COLO668 (cell line): ENCODE measurements at regions not wholly inside any gene's neighbourhood (a gene's known extent, or its start where the extent isn't known, plus 50 kb on each side); places are given as distances from the start of the nearest gene placed in this dataset.
A peak's percentile ranks its signal among the peaks of the same experiment; 100 is the strongest.
"Not testable (repeated sequence)": the region's sequence is repeated elsewhere in the genome, so short reads cannot be mapped to it uniquely, and the experiment has no call there.

ENCODE experiments used
- DNase-seq: peaks from one replicate; lab custom pipeline; 2025; ENCODE audit not compliant: unreplicated experiment; lab: John Stamatoyannopoulos, UW

DNA sequence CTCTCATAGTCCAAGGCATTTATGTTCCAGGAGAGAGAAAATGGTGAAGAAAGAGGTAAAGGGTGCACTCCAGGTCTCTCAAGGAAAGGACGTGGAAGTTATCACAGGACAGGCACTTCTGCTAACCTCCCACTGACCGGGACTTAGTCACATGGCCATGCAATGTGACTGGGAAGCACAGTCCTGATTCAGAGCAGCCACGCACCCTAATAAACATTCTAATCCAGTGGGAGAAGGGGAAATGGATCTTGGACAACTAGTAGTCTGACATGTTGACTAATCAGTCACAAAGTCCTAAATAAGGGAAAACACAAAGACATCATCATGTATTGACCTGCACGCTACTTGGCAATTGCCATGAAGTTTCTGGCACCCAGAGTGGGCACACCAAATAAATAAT is 417.5 kb upstream of the ZMIZ1 start:
- DNase-seq = no peak

DNA sequence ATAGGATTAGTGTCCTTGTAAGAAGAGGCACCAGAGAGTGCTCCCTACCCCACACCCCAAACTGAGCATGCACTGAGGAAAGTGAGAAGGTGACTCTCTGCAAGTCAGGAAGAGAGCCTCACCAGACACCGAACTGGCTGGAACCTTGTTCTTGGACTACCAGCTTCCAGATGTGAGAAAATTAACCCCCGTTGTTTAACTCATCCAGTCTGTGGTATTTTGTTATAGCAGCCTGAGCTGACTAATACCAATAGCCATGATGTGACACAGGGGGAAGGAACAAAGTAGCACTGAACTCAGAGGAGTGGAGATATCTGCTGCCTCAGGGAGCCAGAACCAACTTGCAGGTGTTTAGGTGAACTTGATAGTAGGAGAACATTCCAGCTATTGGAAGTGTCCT is 415.2 kb upstream of the ZMIZ1 start:
- no peak for DNase-seq

DNA sequence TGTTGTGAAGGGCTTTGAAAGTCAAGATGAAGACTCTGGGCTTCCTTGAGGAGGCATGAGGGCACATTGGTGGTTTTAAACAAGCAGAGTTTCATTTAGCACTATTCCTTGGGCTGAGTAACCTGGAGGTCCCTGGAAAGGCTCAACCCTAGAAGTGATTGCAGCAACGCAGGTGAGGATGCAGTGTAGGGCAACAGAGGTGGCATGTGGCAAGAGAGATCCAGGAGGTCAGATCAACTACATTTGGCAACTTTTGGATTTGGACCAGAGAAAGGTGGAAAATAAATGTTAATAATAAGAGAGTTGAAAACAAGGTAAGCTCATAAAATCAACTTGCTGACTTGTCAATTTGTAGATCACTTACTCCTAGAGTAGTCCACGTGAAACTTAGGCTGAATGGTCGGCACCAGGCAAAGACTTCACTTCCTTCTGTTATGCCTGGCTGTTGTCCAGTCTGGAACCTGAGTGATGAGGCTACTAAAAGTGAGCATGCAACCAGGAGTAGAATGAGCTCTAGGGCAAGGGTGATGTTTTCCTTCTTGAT is 414.6 kb upstream of the ZMIZ1 start:
- no peak for DNase-seq

GRCh38 chr10:78655979-78656378 is 412.8 kb upstream of the ZMIZ1 start:
- no peak for DNase-seq

DNA sequence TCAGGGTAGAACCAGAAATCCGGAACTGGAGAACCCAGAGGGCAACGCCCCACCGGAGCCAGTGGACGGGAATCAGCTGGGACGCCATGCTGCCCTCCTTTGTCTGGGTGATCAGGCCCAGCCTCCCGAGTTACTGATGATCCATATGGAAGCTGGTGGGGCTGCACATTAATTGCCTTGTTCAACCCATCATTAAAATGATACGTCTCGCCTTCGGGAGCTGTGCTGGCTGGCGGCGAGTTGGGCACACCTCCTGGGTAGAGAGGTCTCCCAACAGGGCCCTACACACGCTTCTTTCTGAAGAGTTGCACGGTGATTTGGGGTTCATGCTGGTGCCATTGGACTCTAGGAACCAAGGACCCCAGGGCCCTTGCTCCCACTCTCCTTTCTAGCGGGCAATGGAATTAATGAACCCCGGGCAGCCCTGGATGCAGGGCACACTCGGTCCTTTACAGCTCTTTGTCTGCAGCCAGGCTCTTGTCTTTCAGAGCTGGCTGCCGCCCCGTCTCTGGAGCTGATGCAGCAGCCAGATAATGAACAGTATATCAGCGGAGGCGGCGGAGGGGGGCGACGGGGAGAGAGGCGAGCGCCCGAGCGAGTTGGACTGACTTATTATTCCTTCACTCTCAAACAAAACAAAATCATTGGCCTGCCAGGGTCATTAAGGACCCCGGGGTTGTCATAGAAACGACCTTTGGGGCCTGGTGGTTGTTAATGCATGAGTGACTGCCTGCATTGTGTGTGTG is 412.2 kb upstream of the ZMIZ1 start:
- no peak for DNase-seq

GRCh38 chr10:78657163-78657861 is 411.5 kb upstream of the ZMIZ1 start:
- peak; percentile 77 for DNase-seq

DNA sequence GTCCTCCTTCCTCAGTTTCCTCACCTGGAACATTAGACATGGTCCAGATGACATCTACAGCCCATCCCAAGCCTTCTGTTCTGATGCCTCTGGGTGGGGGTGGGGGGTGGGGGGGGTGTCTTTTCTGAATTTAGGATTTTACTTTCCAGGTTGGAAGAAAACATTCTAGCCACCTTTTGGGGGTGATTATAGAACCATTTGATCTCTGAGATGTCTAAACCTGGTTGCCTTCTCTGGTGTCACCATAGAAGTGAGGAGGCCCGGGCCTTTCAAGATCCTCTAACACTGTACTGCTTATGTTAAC is 411.0 kb upstream of the ZMIZ1 start:
- DNase-seq = no peak

DNA sequence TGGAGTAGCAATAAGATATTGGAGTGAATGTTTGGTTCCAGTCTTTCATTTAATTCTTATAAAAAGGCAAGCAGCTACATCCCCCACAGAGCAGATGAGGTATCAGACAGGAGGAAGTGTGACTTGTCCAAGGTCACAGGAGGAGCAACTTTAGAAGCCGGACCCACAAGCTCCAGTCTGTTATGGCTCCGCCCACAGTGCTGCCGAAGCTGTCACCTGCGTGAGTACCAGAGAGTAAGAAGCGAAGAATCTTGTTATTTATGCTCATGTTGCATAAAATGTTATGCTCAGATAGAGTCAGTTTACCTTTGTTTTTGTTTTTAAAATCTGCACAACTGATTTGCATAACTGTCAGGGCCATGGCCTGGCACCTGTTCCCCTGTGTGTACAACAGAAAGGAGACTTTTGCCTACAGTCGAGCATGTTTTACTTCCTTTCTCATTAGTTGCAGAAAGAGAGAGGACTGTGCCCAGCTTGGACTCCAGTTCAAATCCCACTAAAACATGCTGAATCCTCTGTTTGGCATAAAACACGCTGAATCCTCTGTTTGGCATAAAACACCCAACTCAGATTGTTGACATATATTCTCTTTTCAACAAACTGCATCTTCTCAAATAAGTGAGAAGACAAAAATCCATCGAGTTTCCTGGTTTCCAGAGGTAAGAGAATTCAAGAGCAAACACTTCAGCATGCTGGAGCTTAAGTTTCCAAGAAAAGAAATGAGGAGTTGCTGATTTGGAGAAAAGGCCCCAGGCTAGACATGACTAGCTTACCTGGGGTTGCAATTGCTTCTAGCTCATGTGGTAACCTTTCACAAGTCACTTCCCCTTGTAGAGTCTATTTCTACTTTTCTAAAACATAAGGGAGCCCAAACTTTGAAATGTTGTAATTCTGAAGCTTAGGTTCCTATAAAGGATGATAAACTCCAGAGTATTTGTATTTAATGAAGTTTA is 409.8 kb upstream of the ZMIZ1 start:
- no peak for DNase-seq

- DNase-seq = no peak
These were observed 409.2 kb upstream of the ZMIZ1 start for GRCh38 chr10:78659598-78659967.

DNA sequence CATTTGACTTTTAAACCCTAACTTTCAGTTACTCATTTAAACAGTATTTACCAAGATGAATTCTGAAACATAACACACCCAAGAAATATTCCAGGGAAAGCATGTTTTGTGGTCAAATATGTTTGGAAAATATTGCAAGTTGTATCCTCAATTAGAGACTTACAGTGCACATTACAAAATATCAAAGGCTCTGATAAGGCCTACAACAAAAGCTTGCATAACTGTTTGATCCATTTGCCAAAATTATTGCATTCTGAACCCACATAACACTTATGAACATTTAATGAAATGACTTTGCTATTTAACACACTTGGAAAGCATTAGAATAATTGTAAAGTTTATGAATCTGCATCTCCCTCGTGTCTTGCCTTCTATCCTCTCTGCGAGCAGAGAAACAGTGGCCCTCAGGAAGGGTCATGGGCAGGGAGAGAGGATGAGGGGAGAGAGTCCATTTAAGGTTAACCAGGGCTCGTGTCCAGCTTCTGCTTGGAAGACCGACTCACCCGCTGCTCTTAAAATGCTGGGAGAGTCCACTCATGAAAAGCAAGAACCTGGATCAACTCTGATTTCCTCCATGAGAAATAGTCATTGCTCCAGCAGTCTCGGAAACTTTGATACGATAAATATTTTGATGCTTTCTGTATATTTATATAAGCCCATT is 408.2 kb upstream of the ZMIZ1 start:
- no peak for DNase-seq

GRCh38 chr10:78663721-78664120 is 405.0 kb upstream of the ZMIZ1 start:
- DNase-seq = no peak

DNA sequence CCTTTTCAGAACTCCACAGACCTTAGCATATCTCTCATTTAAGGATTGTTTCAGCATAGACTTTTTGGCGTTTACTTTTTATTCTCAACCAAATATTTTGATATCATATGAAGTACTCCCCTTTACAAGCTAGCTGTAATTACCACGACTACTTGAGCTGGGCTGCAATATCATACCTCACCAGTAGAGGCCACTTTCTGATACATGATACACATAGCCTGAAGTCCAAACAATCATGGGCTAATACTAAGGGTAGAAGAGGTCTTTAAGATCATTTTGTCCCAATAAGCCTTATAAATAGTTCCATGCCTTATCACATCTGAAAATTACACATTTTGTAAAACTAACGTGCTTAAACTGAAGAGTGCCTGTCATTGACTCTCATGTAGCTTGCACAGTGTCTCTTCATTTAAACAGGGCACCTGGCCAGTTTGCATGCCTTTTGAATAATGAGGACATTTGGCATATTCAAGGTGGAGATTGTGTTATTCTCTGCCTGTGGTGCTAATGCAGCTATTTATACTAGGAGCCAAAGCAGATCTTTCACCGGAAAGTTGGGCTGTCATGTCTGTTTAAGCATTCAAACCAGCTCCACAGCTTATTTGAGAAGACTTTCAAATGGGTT is 403.7 kb upstream of the ZMIZ1 start:
- DNase-seq = peak; percentile 38

DNA sequence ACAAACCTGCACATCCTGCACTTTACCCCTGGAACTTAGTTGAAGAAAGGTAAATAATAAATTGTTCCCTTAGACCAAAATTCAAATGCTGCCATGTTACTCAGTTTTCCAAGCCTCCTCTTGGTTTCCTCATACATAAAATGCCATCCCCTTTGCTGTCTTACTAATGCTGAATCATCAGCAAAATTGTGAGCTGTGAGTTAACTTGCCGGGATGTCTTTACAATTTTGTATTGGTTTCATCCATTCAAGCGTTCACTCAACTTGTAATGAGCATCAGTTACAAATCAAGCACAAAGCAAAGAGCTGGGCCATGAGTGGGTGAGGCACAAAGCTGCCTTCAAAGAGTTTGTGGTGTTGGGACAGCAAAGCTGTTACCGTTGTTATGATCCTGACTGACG is 395.8 kb upstream of the ZMIZ1 start:
- DNase-seq = no peak

GRCh38 chr10:78681141-78681540 is 387.6 kb upstream of the ZMIZ1 start:
- DNase-seq = not testable (repeated sequence)

GRCh38 chr10:78681986-78682385 is 386.8 kb upstream of the ZMIZ1 start:
- DNase-seq = not testable (repeated sequence)

DNA sequence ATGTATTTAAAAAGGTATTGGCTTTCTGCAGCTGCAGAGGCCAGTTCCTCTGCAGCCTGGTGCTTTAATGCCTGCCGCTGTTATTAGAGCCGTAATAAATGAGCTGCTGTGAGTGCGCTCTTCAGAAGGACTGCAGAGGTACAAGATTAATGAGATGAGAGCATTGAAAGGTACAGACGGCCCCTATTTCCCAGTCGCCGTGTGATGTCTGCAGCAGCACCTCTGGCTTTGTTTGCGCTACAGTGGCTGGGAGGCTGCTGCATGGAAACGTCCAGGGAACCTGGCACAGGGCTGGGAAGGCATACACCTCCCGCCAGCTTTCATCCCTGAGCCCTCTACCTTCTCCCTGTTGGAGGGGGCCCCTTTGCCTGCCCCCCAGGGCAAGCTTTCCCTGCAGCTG is 383.8 kb upstream of the ZMIZ1 start:
- peak; percentile 14 for DNase-seq

DNA sequence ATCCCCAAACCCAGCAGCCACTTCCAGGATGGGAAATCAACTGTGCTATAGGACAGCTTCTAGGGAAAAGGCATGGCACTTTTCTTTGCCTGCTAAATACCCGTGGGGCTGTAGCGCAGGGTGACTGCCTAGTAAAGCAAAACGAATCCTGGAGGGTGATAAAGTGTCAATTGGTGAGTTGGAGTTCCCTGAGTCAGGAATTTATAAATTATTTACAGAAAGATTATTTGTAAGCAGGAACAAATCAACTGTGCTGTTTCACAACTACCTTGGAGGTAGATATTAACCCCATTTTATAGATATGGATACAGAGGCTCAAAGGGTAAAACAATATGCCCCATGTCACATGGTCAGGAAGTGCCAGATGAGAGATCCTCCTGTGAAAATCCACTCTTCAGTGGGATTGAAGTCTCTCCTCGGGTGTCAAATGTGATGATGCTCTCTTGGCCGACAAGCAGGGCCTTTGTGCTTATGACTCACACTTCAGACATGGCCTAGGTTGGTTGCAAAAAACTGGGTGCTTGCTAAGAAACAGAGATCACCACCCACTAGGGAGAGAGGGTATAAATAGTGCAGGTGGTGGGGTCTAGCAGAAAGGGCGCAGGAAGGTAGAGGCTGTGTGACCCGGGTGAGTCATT is 383.2 kb upstream of the ZMIZ1 start:
- no peak for DNase-seq

DNA sequence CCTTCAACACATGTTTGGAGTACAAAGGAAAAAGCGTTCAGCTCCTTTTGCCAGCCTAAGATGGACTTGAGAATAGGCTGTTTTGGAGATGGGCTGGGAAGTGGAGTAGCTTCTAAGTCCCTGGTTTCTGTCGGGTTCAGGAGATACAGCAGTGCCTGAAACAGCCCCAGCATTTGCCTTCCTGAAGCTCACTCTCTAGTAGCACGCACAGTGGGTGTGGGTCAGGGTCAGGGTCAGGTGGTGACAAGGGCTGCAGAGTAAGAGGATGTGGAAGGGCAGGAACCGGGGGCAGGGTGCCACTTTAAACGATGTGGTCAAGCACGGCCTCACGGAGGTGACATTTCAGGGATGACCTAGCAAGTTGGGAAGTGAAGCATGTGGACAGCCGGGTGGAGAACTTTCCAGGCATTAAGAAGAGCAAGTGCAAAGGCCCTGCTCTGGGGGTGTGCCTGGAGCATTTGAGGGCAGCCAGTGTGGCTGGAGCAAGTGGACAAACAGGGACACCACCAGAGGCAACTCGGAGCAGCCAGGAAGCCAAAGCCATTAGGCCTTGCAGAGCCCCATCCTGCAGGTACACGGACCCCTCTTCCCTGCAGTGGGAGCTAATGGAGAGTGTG is 382.2 kb upstream of the ZMIZ1 start:
- DNase-seq = no peak

DNA sequence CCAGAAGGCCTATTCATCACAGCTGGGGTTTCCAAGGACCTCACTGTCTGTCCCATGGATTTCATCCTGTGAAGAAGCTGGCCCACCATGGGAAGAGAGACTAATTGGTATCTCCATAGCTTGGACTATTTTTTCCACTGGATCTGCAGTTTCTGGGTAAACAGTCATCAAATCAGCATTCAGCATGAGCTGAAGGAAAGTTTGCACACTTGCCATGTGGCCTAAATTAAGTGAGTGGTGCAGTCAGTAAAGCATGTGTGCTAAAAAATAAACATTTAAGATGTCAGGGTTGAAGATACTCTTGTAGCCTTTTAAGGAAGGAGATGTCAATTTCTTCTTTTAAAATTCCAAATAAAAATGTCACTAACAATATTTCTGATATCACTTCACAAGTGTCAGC is 381.1 kb upstream of the ZMIZ1 start:
- DNase-seq = no peak
